Neural cell (in vitro differentiated cells): ENCODE measurements at regions not wholly inside any gene's neighbourhood (a gene's known extent, or its start where the extent isn't known, plus 50 kb on each side); places are given as distances from the start of the nearest gene placed in this dataset.

Source experiments
- EZH2 ChIP-seq: fragments of 200-600, 300-800 bp; shearing (Covaris generic), sonication (generic); IDR thresholded peaks from 2 replicates; pipeline ENCODE4 v1.6.1; 2014; ENCODE audit warnings: antibody characterized with exemption, low read length, borderline replicate concordance, mild to moderate bottlenecking; ENCODE audit not compliant: insufficient read depth, poor library complexity, severe bottlenecking
- RAD21 ChIP-seq: fragments of 450-650 bp; conservative IDR thresholded peaks from 2 replicates; pipeline ENCODE4 v1.6.1; 2014; ENCODE audit warnings: antibody characterized with exemption, mild to moderate bottlenecking, moderate library complexity

DNA sequence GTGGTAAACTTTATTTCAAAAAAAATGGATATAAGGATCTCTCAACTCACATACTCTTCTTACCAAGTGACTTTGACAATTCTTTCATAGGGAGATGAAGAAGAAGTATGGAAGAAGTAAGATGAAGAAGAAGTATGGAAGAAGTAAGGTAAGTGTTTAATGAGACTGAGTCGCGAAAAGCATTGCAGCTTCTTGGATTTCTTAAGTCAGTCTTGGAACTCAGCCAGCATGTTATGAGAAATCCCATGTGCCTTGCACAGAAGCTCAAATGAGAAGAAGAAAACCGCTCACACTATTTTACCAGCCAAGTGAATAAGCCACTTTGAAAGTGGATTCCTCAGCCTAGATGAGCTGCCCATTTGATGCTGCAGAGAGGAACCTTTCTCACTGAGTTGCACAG is 332.0 kb upstream of the CCDC179 start:
- TF ChIP-seq EZH2 (no peak), RAD21 (no peak)
